HEK293T (cell line): ENCODE measurements at regions not wholly inside any gene's neighbourhood (a gene's known extent, or its start where the extent isn't known, plus 50 kb on each side); places are given as distances from the start of the nearest gene placed in this dataset.
A peak's percentile ranks its signal among the peaks of the same experiment; 100 is the strongest.

Experiments
- CTCF ChIA-PET: fragments of 350-600 bp; formaldehyde crosslinking; extraction: SDS; loops from one replicate; lab custom pipeline; 2021; ENCODE audit warnings: antibody characterized with exemption, inconsistent platforms; lab: Yijun Ruan, JAX
- POLR2A ChIA-PET: fragments of 350-600 bp; formaldehyde crosslinking; extraction: SDS; loops from one replicate; lab custom pipeline; 2020; ENCODE audit warnings: antibody characterized with exemption, inconsistent platforms; lab: Yijun Ruan, JAX
- DNase-seq: peaks from one replicate; pipeline ENCODE4 v3.0.0; 2012; ENCODE audit warnings: mixed read lengths; ENCODE audit errors: extremely low spot score
- ARNT ChIP-seq: fragments of 450-650 bp; IDR thresholded peaks from 2 replicates; pipeline ENCODE4 v1.6.1; 2017; ENCODE audit warnings: mild to moderate bottlenecking
- BHLHE40 ChIP-seq: fragments of 450-650 bp; IDR thresholded peaks from 2 replicates; pipeline ENCODE4 v1.6.1; 2016; ENCODE audit warnings: mild to moderate bottlenecking, moderate library complexity, borderline replicate concordance
- CTBP1 ChIP-seq: fragments of 450-650 bp; IDR thresholded peaks from 2 replicates; pipeline ENCODE4 v1.6.1; 2016; ENCODE audit warnings: borderline replicate concordance
- ELF4 ChIP-seq: fragments of 450-650 bp; IDR thresholded peaks from 2 replicates; pipeline ENCODE4 v1.6.1; 2017; ENCODE audit warnings: antibody characterized with exemption
- FOXA1 ChIP-seq: fragments of 450-650 bp; IDR thresholded peaks from 2 replicates; pipeline ENCODE4 v1.6.1; 2016; ENCODE audit warnings: mild to moderate bottlenecking
- FOXK2 ChIP-seq: fragments of 450-650 bp; IDR thresholded peaks from 2 replicates; pipeline ENCODE4 v1.6.1; 2016; ENCODE audit warnings: mild to moderate bottlenecking
- FOXM1 ChIP-seq: fragments of 450-650 bp; IDR thresholded peaks from 2 replicates; pipeline ENCODE4 v1.6.1; 2017; ENCODE audit warnings: mild to moderate bottlenecking, borderline replicate concordance
- HDGF ChIP-seq: fragments of 450-650 bp; IDR thresholded peaks from 2 replicates; pipeline ENCODE4 v1.6.1; 2017; ENCODE audit warnings: antibody characterized with exemption, borderline replicate concordance
- L3MBTL2 ChIP-seq: fragments of 450-650 bp; conservative IDR thresholded peaks from 2 replicates; pipeline ENCODE4 v1.6.1; 2016; ENCODE audit warnings: mild to moderate bottlenecking
- LEF1 ChIP-seq: fragments of 450-650 bp; IDR thresholded peaks from 2 replicates; pipeline ENCODE4 v1.6.1; 2017; ENCODE audit warnings: mild to moderate bottlenecking, borderline replicate concordance
- NFRKB ChIP-seq: fragments of 450-650 bp; IDR thresholded peaks from 2 replicates; pipeline ENCODE4 v1.6.1; 2016; ENCODE audit warnings: mild to moderate bottlenecking, moderate library complexity
- SP1 ChIP-seq: fragments of 450-650 bp; IDR thresholded peaks from 2 replicates; pipeline ENCODE4 v1.6.1; 2017
- SUZ12 ChIP-seq: fragments of 450-650 bp; IDR thresholded peaks from 2 replicates; pipeline ENCODE4 v1.6.1; 2016; ENCODE audit warnings: mild to moderate bottlenecking
- TARDBP ChIP-seq: fragments of 450-650 bp; IDR thresholded peaks from 2 replicates; pipeline ENCODE4 v1.6.1; 2016
- ZNF384 ChIP-seq: fragments of 450-650 bp; IDR thresholded peaks from 2 replicates; pipeline ENCODE4 v1.6.1; 2016
- TF ChIP-seq, protein P1 (sequence below): fragments of 450-650 bp; IDR thresholded peaks from 2 replicates; pipeline ENCODE4 v1.6.1; 2016

GRCh38 chr2:18777250-18777812, 188.0 kb upstream of the NT5C1B start:
- POLR2A ChIA-PET: no interaction called here
- TF ChIP-seq SUZ12 (no peak), FOXK2 (no peak), LEF1 (no peak), ZNF384 (no peak), FOXM1 (no peak), ARNT (no peak), ELF4 (no peak), HDGF (no peak), NFRKB (no peak), TARDBP (no peak), SP1 (no peak), FOXA1 (no peak), CTBP1 (no peak), BHLHE40 (no peak), L3MBTL2 (no peak)
- TF ChIP-seq, protein P1, sequence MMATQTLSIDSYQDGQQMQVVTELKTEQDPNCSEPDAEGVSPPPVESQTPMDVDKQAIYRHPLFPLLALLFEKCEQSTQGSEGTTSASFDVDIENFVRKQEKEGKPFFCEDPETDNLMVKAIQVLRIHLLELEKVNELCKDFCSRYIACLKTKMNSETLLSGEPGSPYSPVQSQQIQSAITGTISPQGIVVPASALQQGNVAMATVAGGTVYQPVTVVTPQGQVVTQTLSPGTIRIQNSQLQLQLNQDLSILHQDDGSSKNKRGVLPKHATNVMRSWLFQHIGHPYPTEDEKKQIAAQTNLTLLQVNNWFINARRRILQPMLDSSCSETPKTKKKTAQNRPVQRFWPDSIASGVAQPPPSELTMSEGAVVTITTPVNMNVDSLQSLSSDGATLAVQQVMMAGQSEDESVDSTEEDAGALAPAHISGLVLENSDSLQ: no peak
- CTCF ChIA-PET: interaction anchor here (1.4 kb wide), 1 partner anchor 257 kb away, joined by 3 read pairs; no protein-coding TSS in a partner anchor
- DNase-seq: peak; percentile 23

- CTCF ChIA-PET: no interaction called here
- POLR2A ChIA-PET: no interaction called here
- no peak for DNase-seq
- no peak for TF ChIP-seq HDGF
- TF ChIP-seq FOXK2: no peak
These were observed 181.8 kb upstream of the NT5C1B start for GRCh38 chr2:18771212-18771611.

DNA sequence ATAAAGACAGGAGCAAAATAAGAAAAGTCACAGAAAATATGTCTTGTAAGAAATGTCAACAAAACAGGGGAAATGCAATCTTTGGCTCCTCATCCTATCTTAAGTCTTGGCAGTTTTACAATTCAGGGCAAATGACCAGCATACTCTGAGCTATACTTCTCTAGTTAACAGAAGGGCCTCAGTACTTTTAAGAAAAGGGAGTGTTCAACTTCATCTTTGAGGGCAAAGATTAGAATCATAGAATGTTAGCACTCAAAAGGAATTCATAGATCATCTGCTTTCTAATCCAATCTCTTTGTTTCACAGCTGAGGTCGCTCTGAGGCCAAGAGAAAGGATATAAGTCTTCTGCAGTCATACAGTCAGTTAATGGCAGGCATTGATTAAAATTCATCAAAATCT, 174.0 kb upstream of the NT5C1B start:
- no peak for DNase-seq
- POLR2A ChIA-PET: no interaction called here
- TF ChIP-seq ELF4 (no peak), CTBP1 (no peak), ARNT (no peak), BHLHE40 (no peak), FOXK2 (no peak)
- CTCF ChIA-PET: interaction anchor here (0.6 to 1.0 kb wide), 2 partner anchors 11 to 12 kb away, joined by 3 read pairs; no protein-coding TSS in a partner anchor

DNA sequence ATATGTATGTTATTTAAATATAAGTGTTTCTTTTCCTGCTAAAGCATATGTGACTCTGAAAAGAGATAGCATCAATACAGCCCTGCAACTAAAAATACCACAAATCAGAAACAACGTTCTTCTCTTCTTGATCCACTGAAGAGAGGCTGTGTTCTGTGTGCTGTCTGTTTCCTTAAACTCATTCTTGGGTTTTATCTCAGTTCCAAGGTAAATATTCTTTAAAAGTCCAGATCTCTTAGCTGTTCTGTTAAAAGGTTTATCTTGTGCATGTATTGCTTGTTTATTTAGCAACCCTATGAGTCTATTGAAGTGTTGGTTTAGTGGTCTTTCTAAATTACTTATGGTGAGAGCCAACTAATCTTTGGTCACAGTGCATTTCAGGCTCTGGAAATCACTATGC, 173.3 kb upstream of the NT5C1B start:
- no peak for DNase-seq
- POLR2A ChIA-PET: no interaction called here
- CTCF ChIA-PET: no interaction called here

GRCh38 chr2:18754286-18754685, 164.9 kb upstream of the NT5C1B start:
- CTCF ChIA-PET: interaction anchor here (0.7 kb wide), 1 partner anchor 363 kb away, joined by 3 read pairs; no protein-coding TSS in a partner anchor
- TF ChIP-seq ELF4 (no peak), FOXM1 (no peak), LEF1 (no peak), SUZ12 (no peak), HDGF (no peak), BHLHE40 (no peak), TARDBP (no peak), FOXK2 (no peak), ZNF384 (no peak), CTBP1 (no peak), NFRKB (no peak), ARNT (no peak), SP1 (no peak)
- no peak for DNase-seq
- POLR2A ChIA-PET: no interaction called here

More for the DNA sequence above, 173.3 kb upstream of the NT5C1B start:
- TF ChIP-seq LEF1 (no peak), FOXM1 (no peak), FOXA1 (no peak), ZNF384 (no peak), SP1 (no peak), NFRKB (no peak), BHLHE40 (no peak), ARNT (no peak), CTBP1 (no peak), SUZ12 (no peak)

DNA sequence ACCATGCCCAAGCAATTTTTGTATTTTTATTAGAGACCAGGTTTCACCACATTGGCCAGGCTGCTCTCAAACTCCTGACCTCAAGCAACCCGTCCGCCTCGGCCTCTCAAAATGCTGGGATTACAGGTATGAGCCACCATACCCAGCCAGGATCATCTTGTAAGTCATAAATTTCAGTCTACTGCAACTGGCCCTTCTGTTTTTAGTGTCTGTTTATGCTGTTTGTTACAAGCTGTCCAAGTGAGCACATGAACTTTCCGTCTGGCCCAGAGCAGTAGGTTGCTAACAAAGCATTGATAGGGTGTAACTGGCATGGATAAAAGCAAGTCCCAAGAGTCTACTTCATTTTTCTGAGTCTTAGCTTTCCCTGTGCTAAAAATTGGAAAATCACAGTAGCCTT, 164.4 kb upstream of the NT5C1B start:
- POLR2A ChIA-PET: no interaction called here
- DNase-seq: no peak
- TF ChIP-seq ELF4: no peak
- no peak for TF ChIP-seq HDGF
- no peak for TF ChIP-seq LEF1
- no peak for TF ChIP-seq CTBP1
- TF ChIP-seq ARNT: no peak
- TF ChIP-seq SUZ12: no peak
- TF ChIP-seq, protein P1: no peak
- no peak for TF ChIP-seq BHLHE40
- TF ChIP-seq FOXK2: no peak
- TF ChIP-seq SP1: no peak
- CTCF ChIA-PET: interaction anchor here (1.5 kb wide), 1 partner anchor 10 kb away, joined by 3 read pairs; no protein-coding TSS in a partner anchor

- TF ChIP-seq, protein P1: peak; percentile 25; the same call in 1 of the 2 replicates
- no peak for TF ChIP-seq NFRKB
- POLR2A ChIA-PET: no interaction called here
- CTCF ChIA-PET: interaction anchor here (1.5 kb wide), 1 partner anchor 11 kb away, joined by 3 read pairs; no protein-coding TSS in a partner anchor
- no peak for DNase-seq
These were observed 163.5 kb upstream of the NT5C1B start for GRCh38 chr2:18752667-18753422.
